ENCODE measurements at regions not wholly inside any gene's neighbourhood (a gene's known extent, or its start where the extent isn't known, plus 50 kb on each side); places are given as distances from the start of the nearest gene placed in this dataset.

DNA sequence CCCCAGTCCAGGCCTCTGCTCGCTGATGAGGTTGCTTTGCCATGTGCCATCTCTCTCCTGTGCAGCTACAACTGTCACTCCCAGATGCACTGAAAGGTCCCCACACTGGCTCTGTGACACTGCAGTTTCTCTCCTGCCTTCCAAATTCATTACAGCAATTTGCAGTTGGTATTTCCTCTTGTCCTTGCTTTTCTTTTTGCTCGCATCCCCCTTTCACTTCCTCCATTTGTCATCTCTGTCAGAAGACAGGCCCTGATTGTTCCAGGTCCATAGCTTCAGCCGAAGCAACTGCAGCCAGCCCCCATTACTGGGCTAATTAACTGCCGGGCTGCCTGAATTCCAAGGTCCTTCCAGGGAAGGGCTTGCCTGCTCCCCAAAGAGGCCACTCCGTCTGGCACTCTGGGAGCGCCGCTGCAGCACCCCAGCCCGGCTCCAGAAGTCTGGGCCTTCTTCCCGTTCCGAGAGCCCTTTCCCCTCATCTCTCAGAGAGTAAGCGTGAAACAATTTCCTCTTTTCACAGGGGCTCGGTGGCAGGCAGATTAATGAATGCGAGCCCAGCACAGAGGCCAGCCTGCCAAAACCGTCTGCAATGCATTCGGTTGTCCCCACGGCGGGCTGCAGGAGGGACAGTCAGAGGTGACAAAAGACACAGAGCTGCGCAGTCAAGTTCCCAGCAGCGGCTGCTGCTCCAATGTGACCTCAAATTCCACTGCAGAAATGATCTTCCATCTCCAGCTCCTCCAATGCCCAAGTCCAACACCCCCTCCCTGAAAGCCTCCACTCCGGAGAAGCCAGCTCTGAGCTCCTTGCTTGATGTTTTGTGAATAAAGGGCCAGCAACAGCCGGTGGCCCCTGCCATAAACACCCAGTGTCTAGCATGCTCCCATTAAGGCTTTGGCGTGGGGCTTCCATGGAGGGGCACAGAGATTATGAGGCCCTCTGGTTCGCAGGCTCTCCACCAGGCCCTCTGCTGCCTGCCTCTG is 279.4 kb upstream of the HABP2 start:
- TF ChIP-seq CTCF (conservative IDR thresholded peaks at IDR 0.05) (no peak), ZFX (IDR thresholded peaks at IDR 0.05) (no peak)

Measured in C4-2B (cell line).